Activated B cell treated with CpG ODN at 0.5 μM for 24 hours (primary cell): ENCODE measurements at regions not wholly inside any gene's neighbourhood (a gene's known extent, or its start where the extent isn't known, plus 50 kb on each side); places are given as distances from the start of the nearest gene placed in this dataset.

Experiments
- ATAC-seq: fragments of 200-7000 bp; cut with Tn5 transposase; one replicate; pipeline ENCODE4 v1.10.0; 2021; ENCODE audit warnings: low read depth, mild to moderate bottlenecking, moderate library complexity
- CTCF ChIA-PET: fragments of 350-600 bp; sonication (Branson Sonifier 250); formaldehyde crosslinking; loops from one replicate; lab custom pipeline; 2021; ENCODE audit warnings: antibody characterized with exemption; lab: Charles Lee
- POLR2A ChIA-PET: fragments of 350-600 bp; sonication (Branson Sonifier 250); formaldehyde crosslinking; loops from one replicate; lab custom pipeline; 2021; ENCODE audit warnings: antibody characterized with exemption; lab: Charles Lee
- DNase-seq: peaks from one replicate; pipeline ENCODE4 v3.0.0; 2022
- H3K27ac Mint-ChIP-seq: one replicate; pipeline ENCODE4 v1.8.0; 2020; ENCODE audit warnings: mixed read lengths
- H3K27me3 Mint-ChIP-seq: one replicate; pipeline ENCODE4 v1.8.0; 2021; ENCODE audit warnings: mixed read lengths
- H3K36me3 Mint-ChIP-seq: one replicate; pipeline ENCODE4 v1.8.0; 2021; ENCODE audit warnings: low read depth, mixed read lengths
- H3K4me1 Mint-ChIP-seq: one replicate; pipeline ENCODE4 v1.8.0; 2021; ENCODE audit warnings: mixed read lengths
- H3K4me3 Mint-ChIP-seq: one replicate; pipeline ENCODE4 v1.8.0; 2020; ENCODE audit warnings: mild to moderate bottlenecking, mixed read lengths
- H3K9me3 Mint-ChIP-seq: one replicate; pipeline ENCODE4 v1.8.0; 2020; ENCODE audit warnings: mixed read lengths
- CTCF ChIP-seq: fragments of 200-600 bp; IDR thresholded peaks from one replicate; pipeline ENCODE4 v1.8.0; 2022; ENCODE audit warnings: antibody characterized with exemption, mild to moderate bottlenecking
- intact Hi-C: fragments of 100-400 bp; cut with micrococcal nuclease; formaldehyde crosslinking; loops from one replicate; pipeline ENCODE4 v1.15.1; 2024

GRCh38 chr18:25880441-25880840 is 210.0 kb downstream of the SS18 start:
- DNase-seq = no peak
- ChIA-PET CTCF (no interaction called here), POLR2A (no interaction called here)
- Mint-ChIP-seq H3K27ac (no peak overlapping the region), H3K36me3 (no peaks in the 10 kb centered on the region), H3K9me3 (peaks cover 6% of the 10 kb centered on the region), H3K27me3 (peaks cover 15% of the 10 kb centered on the region), H3K4me1 (no peaks in the 10 kb centered on the region), H3K4me3 (no peak overlapping the region)
- TF ChIP-seq CTCF = no peak
- intact Hi-C loops = no loop called here
- ATAC-seq = no peak

GRCh38 chr18:25876330-25876948 is 214.0 kb downstream of the SS18 start:
- H3K4me1 Mint-ChIP-seq = no peaks in the 10 kb centered on the region
- H3K9me3 Mint-ChIP-seq = peaks cover 8% of the 10 kb centered on the region
- no peaks in the 10 kb centered on the region for H3K36me3 Mint-ChIP-seq
- ChIA-PET POLR2A (no interaction called here), CTCF (no interaction called here)
- peaks cover 21% of the 10 kb centered on the region for H3K27me3 Mint-ChIP-seq
- H3K4me3 Mint-ChIP-seq = no peak overlapping the region
- intact Hi-C loops = no loop called here
- no peak for TF ChIP-seq CTCF
- ATAC-seq (no peak), DNase-seq (no peak)
- H3K27ac Mint-ChIP-seq = no peak overlapping the region

GRCh38 chr18:25875551-25876240 is 214.7 kb downstream of the SS18 start:
- Mint-ChIP-seq H3K4me3 (no peak overlapping the region), H3K9me3 (peaks cover 8% of the 10 kb centered on the region), H3K27me3 (peaks cover 21% of the 10 kb centered on the region), H3K27ac (no peak overlapping the region), H3K4me1 (no peaks in the 10 kb centered on the region), H3K36me3 (no peaks in the 10 kb centered on the region)
- intact Hi-C loops = no loop called here
- no peak for ATAC-seq
- no peak for TF ChIP-seq CTCF
- ChIA-PET POLR2A (no interaction called here), CTCF (no interaction called here)
- DNase-seq = no peak

GRCh38 chr18:25873833-25874232 is 216.6 kb downstream of the SS18 start:
- no peaks in the 10 kb centered on the region for H3K4me1 Mint-ChIP-seq
- intact Hi-C loops = no loop called here
- no peak overlapping the region for H3K27ac Mint-ChIP-seq
- no peak for TF ChIP-seq CTCF
- ChIA-PET POLR2A (no interaction called here), CTCF (no interaction called here)
- no peak for ATAC-seq
- H3K27me3 Mint-ChIP-seq = peaks cover 18% of the 10 kb centered on the region
- DNase-seq = no peak
- H3K9me3 Mint-ChIP-seq = peaks cover 8% of the 10 kb centered on the region
- no peak overlapping the region for H3K4me3 Mint-ChIP-seq
- no peaks in the 10 kb centered on the region for H3K36me3 Mint-ChIP-seq

GRCh38 chr18:25866331-25866730 is 224.1 kb downstream of the SS18 start:
- TF ChIP-seq CTCF = no peak
- intact Hi-C loops = no loop called here
- Mint-ChIP-seq H3K27me3 (peaks cover 2% of the 10 kb centered on the region), H3K9me3 (no peaks in the 10 kb centered on the region), H3K4me1 (no peaks in the 10 kb centered on the region), H3K27ac (no peak overlapping the region), H3K36me3 (no peaks in the 10 kb centered on the region), H3K4me3 (no peak overlapping the region)
- DNase-seq (no peak), ATAC-seq (no peak)
- ChIA-PET CTCF (no interaction called here), POLR2A (no interaction called here)
